Pancreas (tissue), 10 donors: ENCODE measurements at regions not wholly inside any gene's neighbourhood (a gene's known extent, or its start where the extent isn't known, plus 50 kb on each side); places are given as distances from the start of the nearest gene placed in this dataset.

Experiments
- ATAC-seq, 4 donors: fragments of 200-7000 bp; cut with Tn5 transposase; one replicate each; pipeline versions ENCODE4 v1.8.0 to v1.9.1; 2020; ENCODE audit warnings: mild to moderate bottlenecking in 4 of 4, moderate library complexity in 4 of 4
- DNase-seq, 6 donors: peaks; one replicate each; pipeline ENCODE4 v3.0.0-alpha.2; 2020
- FAIRE-seq: peaks from 2 replicates; lab custom pipeline; 2012; peaks lifted over from hg19 to GRCh38; lab: Jason Lieb, UNC
- H3K27ac ChIP-seq, 4 donors: fragments of 200-600 bp; sonication (generic); 1 replicate in 3 of 4; 2 replicates in 1 of 4; pipeline versions ENCODE4 v1.5.0 to v1.8.0; 2020
- H3K27me3 ChIP-seq, 4 donors: fragments of 200-600 bp; one replicate each; pipeline ENCODE4 v1.8.0; 2021
- H3K36me3 ChIP-seq, 3 donors: fragments of 200-600 bp; sonication (generic) in 1 of 3; one replicate each; pipeline versions ENCODE4 v1.5.0 to v1.8.0; 2020 to 2021
- H3K4me1 ChIP-seq, 3 donors: fragments of 200-600 bp; one replicate each; pipeline ENCODE4 v1.8.0; 2021
- H3K4me3 ChIP-seq, 4 donors: fragments of 200-600 bp; sonication (generic) in 2 of 4; one replicate each; pipeline versions ENCODE4 v1.5.0 to v1.8.0; 2020 to 2021
- H3K9me3 ChIP-seq, 4 donors: fragments of 200-600 bp; one replicate each; pipeline ENCODE4 v1.8.0; 2021
- WGBS, 2 donors: extraction: QIAGEN DNeasy Blood & Tissue Kit; methylation state at CpG; one replicate each; pipeline ENCODE4 v1.1.7; 2013; 5-methylcytosine and 5-hydroxymethylcytosine counted together
- intact Hi-C, 3 donors: fragments of 100-400 bp; cut with DNase I; formaldehyde crosslinking; loops; one replicate each; pipeline versions ENCODE4 v1.11.1 to v1.14.2; 2022
- TF ChIP-seq, protein P1 (sequence below), 4 donors: fragments of 200-600 bp; sonication (generic) in 3 of 4; IDR thresholded peaks; one replicate each; pipeline versions ENCODE4 v1.5.0 to v1.8.0; 2021; ENCODE audit warnings: antibody characterized with exemption in 4 of 4
- donor health status: healthy with polysubstance abuse.
- donor health status: DM: no; HTN: no; CAD: no; lungs with moderate emphysema.
- donor health status: DM: no; HTN: no; CAD: no.
- donor health status: control.
- donor health status: control.
- donor health status: Bipolar disorder and iron deficiency.
- donor health status: DM: yes; HTN: yes; CAD: no.
- donor health status: DM: no; HTN: no; CAD: no.
- donor health status: DM: no; HTN: no; CAD: no.
- donor health status: DM: yes; HTN: yes; CAD: no.

DNA sequence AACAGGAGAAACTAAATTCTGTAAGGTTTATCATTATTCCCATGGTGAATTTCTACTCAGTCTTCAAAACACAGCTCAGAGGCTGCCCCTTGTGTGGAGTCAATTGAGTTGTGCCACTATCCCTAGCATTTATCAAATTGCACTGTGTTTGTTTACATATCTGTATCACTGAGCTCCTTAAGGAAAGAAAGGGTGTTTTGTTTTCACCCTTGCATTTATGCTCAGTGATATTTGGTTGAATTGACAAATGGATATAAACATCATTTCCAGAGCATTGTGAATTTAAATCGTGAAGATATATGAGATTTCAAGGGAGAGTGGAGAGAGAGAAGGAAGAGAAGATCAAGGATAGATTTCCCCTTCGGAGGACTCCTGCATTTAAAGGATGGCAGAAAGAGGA, 55.1 kb upstream of the TNFRSF19 start:
- 35 to 41% methylated on average over 2 of the region's 2 CpGs for WGBS, 2 donors
- H3K4me1 ChIP-seq, result no peaks in the 10 kb centered on the region
- DNase-seq (no peak), FAIRE-seq (no peak), ATAC-seq (no peak)
- H3K27ac ChIP-seq, result no peak overlapping the region
- intact Hi-C loops, result no loop called here
- TF ChIP-seq, protein P1, sequence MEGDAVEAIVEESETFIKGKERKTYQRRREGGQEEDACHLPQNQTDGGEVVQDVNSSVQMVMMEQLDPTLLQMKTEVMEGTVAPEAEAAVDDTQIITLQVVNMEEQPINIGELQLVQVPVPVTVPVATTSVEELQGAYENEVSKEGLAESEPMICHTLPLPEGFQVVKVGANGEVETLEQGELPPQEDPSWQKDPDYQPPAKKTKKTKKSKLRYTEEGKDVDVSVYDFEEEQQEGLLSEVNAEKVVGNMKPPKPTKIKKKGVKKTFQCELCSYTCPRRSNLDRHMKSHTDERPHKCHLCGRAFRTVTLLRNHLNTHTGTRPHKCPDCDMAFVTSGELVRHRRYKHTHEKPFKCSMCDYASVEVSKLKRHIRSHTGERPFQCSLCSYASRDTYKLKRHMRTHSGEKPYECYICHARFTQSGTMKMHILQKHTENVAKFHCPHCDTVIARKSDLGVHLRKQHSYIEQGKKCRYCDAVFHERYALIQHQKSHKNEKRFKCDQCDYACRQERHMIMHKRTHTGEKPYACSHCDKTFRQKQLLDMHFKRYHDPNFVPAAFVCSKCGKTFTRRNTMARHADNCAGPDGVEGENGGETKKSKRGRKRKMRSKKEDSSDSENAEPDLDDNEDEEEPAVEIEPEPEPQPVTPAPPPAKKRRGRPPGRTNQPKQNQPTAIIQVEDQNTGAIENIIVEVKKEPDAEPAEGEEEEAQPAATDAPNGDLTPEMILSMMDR (IDR thresholded peaks at IDR 0.05), result no peak
- no peaks in the 10 kb centered on the region for H3K36me3 ChIP-seq
- H3K4me3 ChIP-seq, result no peak overlapping the region
- no peaks in the 10 kb centered on the region for H3K27me3 ChIP-seq
- no peaks in the 10 kb centered on the region for H3K9me3 ChIP-seq

DNA sequence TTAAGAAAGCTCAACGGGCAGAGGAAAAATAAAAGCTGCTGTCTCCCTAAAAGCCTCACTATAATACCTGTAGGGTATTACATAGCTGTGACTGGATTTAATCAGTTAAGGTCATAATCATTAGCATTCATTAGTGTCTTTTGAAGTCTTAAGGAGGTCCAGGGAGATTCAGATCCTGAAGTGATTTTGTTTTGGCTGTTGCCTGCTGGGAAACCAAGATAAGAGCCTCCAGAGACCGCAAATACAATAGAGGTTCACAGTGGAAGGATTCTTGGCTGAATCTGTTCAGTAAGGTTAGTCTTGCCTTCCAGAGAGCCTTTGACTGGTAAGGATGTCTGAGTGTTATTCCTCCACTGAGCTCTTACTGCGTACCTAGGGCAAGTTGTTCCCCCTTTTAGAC, 54.0 kb upstream of the TNFRSF19 start:
- WGBS, 2 donors, result 45 to 55% methylated on average over 3 of the region's 3 CpGs
- TF ChIP-seq, protein P1 (IDR thresholded peaks at IDR 0.05), result no peak
- Histone ChIP-seq H3K9me3 (no peaks in the 10 kb centered on the region), H3K4me1 (no peaks in the 10 kb centered on the region), H3K27me3 (no peaks in the 10 kb centered on the region), H3K36me3 (no peaks in the 10 kb centered on the region), H3K4me3 (no peak overlapping the region), H3K27ac (no peak overlapping the region)
- DNase-seq (no peak), FAIRE-seq (no peak), ATAC-seq (no peak)
- intact Hi-C loops, result no loop called here

DNA sequence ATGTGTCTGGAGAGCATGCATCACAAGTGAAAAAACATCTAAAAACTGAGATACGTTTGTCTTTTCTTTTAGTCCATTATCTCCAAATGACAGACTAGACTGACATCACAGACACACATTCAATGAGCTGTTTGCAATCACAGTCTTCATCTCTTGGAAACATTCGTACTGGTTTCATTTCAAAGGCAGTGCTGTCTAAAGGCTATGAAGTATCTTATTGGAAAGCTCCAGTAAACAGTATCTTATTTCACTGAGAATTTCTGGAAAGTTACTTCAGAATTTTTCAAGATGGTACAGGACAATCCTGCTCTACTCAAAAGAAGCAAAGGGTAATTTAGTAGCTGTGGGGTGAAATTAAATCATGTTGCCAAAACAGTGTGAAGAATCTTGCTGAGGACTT, 53.5 kb upstream of the TNFRSF19 start:
- Histone ChIP-seq H3K4me3 (no peak overlapping the region), H3K27me3 (no peaks in the 10 kb centered on the region), H3K4me1 (no peaks in the 10 kb centered on the region), H3K9me3 (no peaks in the 10 kb centered on the region), H3K27ac (no peak overlapping the region), H3K36me3 (no peaks in the 10 kb centered on the region)
- WGBS, 2 donors, result 37 to 49% methylated on average over 2 of the region's 2 CpGs
- DNase-seq (no peak), ATAC-seq (no peak), FAIRE-seq (no peak)
- intact Hi-C loops, result no loop called here
- TF ChIP-seq, protein P1 (IDR thresholded peaks at IDR 0.05), result no peak

DNA sequence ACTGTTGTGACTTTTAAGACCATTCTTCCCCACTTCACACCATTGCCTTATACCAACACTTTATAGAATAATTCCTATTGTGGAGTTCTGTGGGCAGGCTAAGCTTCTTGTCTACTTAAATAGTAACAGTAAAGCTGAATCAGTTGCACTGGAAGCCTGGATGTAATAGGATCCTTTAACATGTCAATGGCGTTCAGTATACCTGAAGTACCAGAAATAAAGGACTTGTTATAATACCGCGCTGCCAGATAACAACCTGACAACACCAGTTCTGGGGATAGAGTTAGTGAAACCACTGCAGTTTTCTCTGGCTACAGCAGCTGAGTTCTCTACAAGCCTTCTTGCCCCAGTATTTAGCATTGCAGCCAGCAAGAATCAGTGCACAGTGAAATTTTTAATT, 52.0 kb upstream of the TNFRSF19 start:
- WGBS, 2 donors, result 62 to 70% methylated on average over 3 of the region's 3 CpGs
- H3K36me3 ChIP-seq, result no peaks in the 10 kb centered on the region
- TF ChIP-seq, protein P1 (IDR thresholded peaks at IDR 0.05), result no peak
- no peaks in the 10 kb centered on the region for H3K9me3 ChIP-seq
- intact Hi-C loops, result no loop called here
- no peak overlapping the region for H3K4me3 ChIP-seq
- no peak for ATAC-seq
- DNase-seq, result no peak
- H3K27me3 ChIP-seq, result no peaks in the 10 kb centered on the region
- no peaks in the 10 kb centered on the region for H3K4me1 ChIP-seq
- no peak for FAIRE-seq
- H3K27ac ChIP-seq, result no peak overlapping the region
